Cardiac muscle cell (in vitro differentiated cells and primary cell): ENCODE measurements at regions not wholly inside any gene's neighbourhood (a gene's known extent, or its start where the extent isn't known, plus 50 kb on each side); places are given as distances from the start of the nearest gene placed in this dataset.

Experiments
- DNase-seq, 2 donors: peaks; one replicate each; pipeline versions ENCODE4 v3.0.0 to v3.0.0-alpha.2; 2010 to 2017; ENCODE audit warnings: low read depth in 1 of 2, low spot score in 1 of 2
- H3K27ac ChIP-seq: fragments of 200-600 bp; sonication (generic); 2 replicates; pipeline ENCODE4 v1.5.1; 2016
- H3K27me3 ChIP-seq: fragments of 200-600 bp; sonication (generic); 2 replicates; pipeline ENCODE4 v1.6.0; 2016; ENCODE audit warnings: control low read depth
- H3K36me3 ChIP-seq: fragments of 200-600 bp; sonication (generic); 2 replicates; pipeline ENCODE4 v1.5.1; 2016; ENCODE audit warnings: control low read depth
- H3K4me1 ChIP-seq: fragments of 200-600 bp; sonication (generic); 2 replicates; pipeline ENCODE4 v1.8.1; 2017; ENCODE audit warnings: low read depth, mild to moderate bottlenecking, mixed run types
- H3K4me3 ChIP-seq: fragments of 200-600 bp; sonication (generic); 2 replicates; pipeline ENCODE4 v1.5.1; 2016; ENCODE audit warnings: mild to moderate bottlenecking
- H3K9me3 ChIP-seq: fragments of 200-600 bp; sonication (generic); 2 replicates; pipeline ENCODE4 v1.5.1; 2017; ENCODE audit warnings: low read depth, mild to moderate bottlenecking, control low read depth
- CTCF ChIP-seq: IDR thresholded peaks from 2 replicates; pipeline ENCODE4 v1.5.1; 2012; ENCODE audit warnings: low read depth, mild to moderate bottlenecking, low read length

- Histone ChIP-seq H3K4me3 (no peak overlapping the region), H3K36me3 (no peaks in the 10 kb centered on the region), H3K27me3 (no peaks in the 10 kb centered on the region), H3K27ac (no peak overlapping the region), H3K9me3 (no peaks in the 10 kb centered on the region), H3K4me1 (no peaks in the 10 kb centered on the region)
- no peak for TF ChIP-seq CTCF
- no peak for DNase-seq
Measured at GRCh38 chr20:61052195-61052750, 199.8 kb upstream of the CDH4 start.

- Histone ChIP-seq H3K27me3 (no peaks in the 10 kb centered on the region), H3K4me3 (no peak overlapping the region), H3K4me1 (no peaks in the 10 kb centered on the region), H3K36me3 (no peaks in the 10 kb centered on the region), H3K27ac (no peak overlapping the region), H3K9me3 (no peaks in the 10 kb centered on the region)
- no peak for TF ChIP-seq CTCF
- no peak for DNase-seq
Measured at GRCh38 chr20:61052776-61053442, 199.2 kb upstream of the CDH4 start.

- Histone ChIP-seq H3K36me3 (no peaks in the 10 kb centered on the region), H3K9me3 (no peaks in the 10 kb centered on the region), H3K27ac (no peak overlapping the region), H3K27me3 (no peaks in the 10 kb centered on the region), H3K4me1 (no peaks in the 10 kb centered on the region), H3K4me3 (no peak overlapping the region)
- DNase-seq: no peak
- TF ChIP-seq CTCF: no peak
Measured at GRCh38 chr20:61053487-61053886, 198.6 kb upstream of the CDH4 start.

GRCh38 chr20:61053889-61054288 lies 198.2 kb upstream of the CDH4 start:
- Histone ChIP-seq H3K4me1 (no peaks in the 10 kb centered on the region), H3K27me3 (no peaks in the 10 kb centered on the region), H3K36me3 (no peaks in the 10 kb centered on the region), H3K9me3 (no peaks in the 10 kb centered on the region), H3K27ac (no peak overlapping the region), H3K4me3 (no peak overlapping the region)
- no peak for TF ChIP-seq CTCF
- DNase-seq: no peak

- H3K4me1 ChIP-seq: no peaks in the 10 kb centered on the region
- H3K4me3 ChIP-seq: no peak overlapping the region
- H3K27ac ChIP-seq: no peak overlapping the region
- H3K27me3 ChIP-seq: no peaks in the 10 kb centered on the region
- DNase-seq: no peak
- no peaks in the 10 kb centered on the region for H3K36me3 ChIP-seq
- H3K9me3 ChIP-seq: no peaks in the 10 kb centered on the region
- TF ChIP-seq CTCF: no peak
Measured at GRCh38 chr20:61054411-61054810, 197.7 kb upstream of the CDH4 start.
